ENCODE measurements at regions not wholly inside any gene's neighbourhood (a gene's known extent, or its start where the extent isn't known, plus 50 kb on each side); places are given as distances from the start of the nearest gene placed in this dataset.

DNA sequence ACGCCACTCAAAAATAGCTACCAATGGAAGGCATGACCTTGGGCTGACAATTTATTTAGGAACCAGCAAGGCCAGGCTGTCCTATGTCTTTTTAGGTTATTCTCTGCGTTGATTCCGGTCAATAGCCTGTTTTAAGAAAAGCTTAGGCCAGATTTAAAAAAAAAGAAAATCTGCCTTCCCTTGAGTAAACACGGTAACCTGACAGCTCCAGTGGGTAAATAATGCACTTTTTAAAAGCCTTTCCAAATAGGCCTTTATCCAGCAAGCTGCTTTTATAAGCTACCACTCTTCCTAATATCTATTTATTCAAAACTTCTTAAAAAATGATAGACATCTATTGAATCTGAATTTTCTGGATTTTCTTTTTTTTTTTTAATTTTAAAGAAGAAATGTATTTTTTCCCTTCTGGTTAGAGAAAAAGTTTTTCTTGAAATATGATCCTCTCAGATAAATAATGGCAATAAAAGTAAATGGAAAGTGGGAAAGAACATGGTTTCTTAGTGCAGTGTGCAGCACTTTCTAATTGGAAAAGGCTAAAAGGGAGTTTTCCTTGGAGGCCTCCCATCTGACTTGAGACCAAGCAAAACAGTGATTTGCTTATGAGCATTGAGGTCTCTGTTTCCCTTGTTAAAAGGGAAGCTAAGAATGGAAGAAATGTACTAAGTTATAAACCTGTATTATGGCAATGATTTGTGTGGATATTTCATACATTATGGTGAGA, 281.0 kb upstream of the RUNX1 start:
- in situ Hi-C loops (cut with HindIII; ENCODE audit: low pct_unique_long_range_greater_than_20kb, low sequenced_read_pairs) (no loop called here), intact Hi-C loops (cut with micrococcal nuclease; ENCODE audit: unreplicated experiment) (no loop called here)
- Histone ChIP-seq H3K4me1 (ENCODE audit: control insufficient read depth, insufficient read depth, low read length) (no peaks in the 10 kb centered on the region), H3K27ac (ENCODE audit: low read length) (no peak overlapping the region), H3K9me3 (ENCODE audit: control insufficient read depth, insufficient read depth, low read depth, low read length) (no peaks in the 10 kb centered on the region), H3K4me3 (ENCODE audit: low read depth in 2 of 2, low read length in 2 of 2) (no peak overlapping the region), H3K27me3 (ENCODE audit: control insufficient read depth, insufficient read depth, low read length) (no peaks in the 10 kb centered on the region), H3K36me3 (ENCODE audit: control insufficient read depth, insufficient read depth, low read length) (no peaks in the 10 kb centered on the region)
- ChIA-PET CTCF (no interaction called here), POLR2A (no interaction called here)
- TF ChIP-seq TCF7L2 (IDR thresholded peaks at IDR 0.05; ENCODE audit: low read depth, low read length) (no peak), REST (IDR thresholded peaks at IDR 0.05; ENCODE audit: insufficient read depth in 1 of 2, low read depth in 2 of 2, low read length in 1 of 2) (no peak), POLR2AphosphoS5 (IDR thresholded peaks at IDR 0.05; ENCODE audit: low read depth, low read length) (no peak), SIN3A (IDR thresholded peaks at IDR 0.05; ENCODE audit: borderline replicate concordance, insufficient read depth, low read depth, low read length) (no peak)
- TF ChIP-seq, protein P1, sequence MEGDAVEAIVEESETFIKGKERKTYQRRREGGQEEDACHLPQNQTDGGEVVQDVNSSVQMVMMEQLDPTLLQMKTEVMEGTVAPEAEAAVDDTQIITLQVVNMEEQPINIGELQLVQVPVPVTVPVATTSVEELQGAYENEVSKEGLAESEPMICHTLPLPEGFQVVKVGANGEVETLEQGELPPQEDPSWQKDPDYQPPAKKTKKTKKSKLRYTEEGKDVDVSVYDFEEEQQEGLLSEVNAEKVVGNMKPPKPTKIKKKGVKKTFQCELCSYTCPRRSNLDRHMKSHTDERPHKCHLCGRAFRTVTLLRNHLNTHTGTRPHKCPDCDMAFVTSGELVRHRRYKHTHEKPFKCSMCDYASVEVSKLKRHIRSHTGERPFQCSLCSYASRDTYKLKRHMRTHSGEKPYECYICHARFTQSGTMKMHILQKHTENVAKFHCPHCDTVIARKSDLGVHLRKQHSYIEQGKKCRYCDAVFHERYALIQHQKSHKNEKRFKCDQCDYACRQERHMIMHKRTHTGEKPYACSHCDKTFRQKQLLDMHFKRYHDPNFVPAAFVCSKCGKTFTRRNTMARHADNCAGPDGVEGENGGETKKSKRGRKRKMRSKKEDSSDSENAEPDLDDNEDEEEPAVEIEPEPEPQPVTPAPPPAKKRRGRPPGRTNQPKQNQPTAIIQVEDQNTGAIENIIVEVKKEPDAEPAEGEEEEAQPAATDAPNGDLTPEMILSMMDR (IDR thresholded peaks at IDR 0.05) = no peak
- no TSS peak for BruUV-seq (replicated peaks)
- DNase-seq (ENCODE audit: low read depth, low spot score) (no peak), ATAC-seq (no peak)

GRCh38 chr21:35328856-35329455, 279.9 kb upstream of the RUNX1 start:
- H3K9me3 ChIP-seq (ENCODE audit: control insufficient read depth, insufficient read depth, low read depth, low read length) = no peaks in the 10 kb centered on the region
- POLR2A ChIA-PET = no interaction called here
- CTCF ChIA-PET = no interaction called here
- H3K4me1 ChIP-seq (ENCODE audit: control insufficient read depth, insufficient read depth, low read length) = no peaks in the 10 kb centered on the region
- no TSS peak for BruUV-seq (replicated peaks)
- no peaks in the 10 kb centered on the region for H3K36me3 ChIP-seq (ENCODE audit: control insufficient read depth, insufficient read depth, low read length)
- no peak overlapping the region for H3K4me3 ChIP-seq (ENCODE audit: low read depth in 2 of 2, low read length in 2 of 2)
- intact Hi-C loops (cut with micrococcal nuclease; ENCODE audit: unreplicated experiment) = no loop called here
- ATAC-seq (no peak), DNase-seq (ENCODE audit: low read depth, low spot score) (no peak)
- no peaks in the 10 kb centered on the region for H3K27me3 ChIP-seq (ENCODE audit: control insufficient read depth, insufficient read depth, low read length)
- TF ChIP-seq POLR2AphosphoS5 (IDR thresholded peaks at IDR 0.05; ENCODE audit: low read depth, low read length) (no peak), REST (IDR thresholded peaks at IDR 0.05; ENCODE audit: insufficient read depth in 1 of 2, low read depth in 2 of 2, low read length in 1 of 2) (no peak), TCF7L2 (IDR thresholded peaks at IDR 0.05; ENCODE audit: low read depth, low read length) (no peak), SIN3A (IDR thresholded peaks at IDR 0.05; ENCODE audit: borderline replicate concordance, insufficient read depth, low read depth, low read length) (no peak)
- TF ChIP-seq, protein P1 (IDR thresholded peaks at IDR 0.05) = no peak
- no peak overlapping the region for H3K27ac ChIP-seq (ENCODE audit: low read length)
- in situ Hi-C loops (cut with HindIII; ENCODE audit: low pct_unique_long_range_greater_than_20kb, low sequenced_read_pairs) = no loop called here
